SK-N-DZ (cell line): ENCODE measurements at regions not wholly inside any gene's neighbourhood (a gene's known extent, or its start where the extent isn't known, plus 50 kb on each side); places are given as distances from the start of the nearest gene placed in this dataset.

Source experiments
- DNase-seq: peaks from one replicate; pipeline ENCODE4 v3.0.0-alpha.2; 2015; ENCODE audit warnings: low spot score

GRCh38 chr7:32428546-32428945 is 61.6 kb downstream of the LSM5 start:
- no peak for DNase-seq

DNA sequence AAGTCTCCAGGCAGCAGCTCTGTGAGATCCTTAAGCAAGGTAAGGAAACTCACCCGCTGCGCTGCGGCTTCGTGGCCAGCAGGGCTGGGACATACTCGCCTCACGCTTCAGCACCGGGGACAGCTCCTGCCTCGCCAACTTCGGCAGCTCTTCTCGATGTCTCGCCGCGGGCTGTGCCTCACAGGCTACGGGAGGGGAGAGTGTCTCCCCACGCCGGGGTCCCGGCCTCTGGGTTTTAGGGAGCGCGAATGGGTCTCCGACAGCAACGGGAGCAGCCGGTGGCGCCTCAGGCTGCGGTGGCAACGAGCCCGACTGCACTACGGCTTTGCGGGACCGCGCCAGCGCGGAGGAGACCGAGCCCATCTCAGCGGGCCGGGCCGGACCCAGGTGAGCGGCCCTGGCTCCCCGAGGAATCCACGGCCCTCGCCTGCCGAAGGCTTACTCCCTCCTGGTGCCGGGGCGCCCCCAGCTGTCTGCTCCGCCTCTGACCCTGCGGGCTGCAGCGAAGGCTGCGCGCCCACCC is 62.4 kb downstream of the LSM5 start:
- peak; percentile 65 for DNase-seq

- no peak for DNase-seq
Observed at GRCh38 chr7:32416846-32417245, 73.3 kb downstream of the LSM5 start.

- no peak for DNase-seq
Observed at GRCh38 chr7:32415936-32416335, 74.2 kb downstream of the LSM5 start.

DNA sequence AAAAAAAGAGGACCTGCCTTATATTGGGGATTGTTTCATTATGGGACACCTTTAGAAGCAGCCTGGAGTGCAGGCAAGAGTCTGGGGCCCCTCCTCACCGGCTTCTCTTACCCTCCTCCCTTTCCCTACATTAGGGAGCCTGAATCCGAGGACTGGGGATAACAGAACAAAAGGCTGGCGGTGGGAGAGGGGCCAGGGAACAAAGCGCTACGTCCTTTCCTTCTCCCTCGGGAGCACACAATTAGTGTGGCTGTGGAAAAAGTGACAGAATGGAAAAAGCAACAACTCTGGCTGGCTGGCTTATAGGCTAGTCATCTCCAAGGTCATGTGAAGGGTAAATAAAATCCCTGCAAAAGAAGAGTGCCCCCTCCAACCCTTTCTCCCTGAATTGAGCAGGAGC is 74.7 kb downstream of the LSM5 start:
- no peak for DNase-seq

DNA sequence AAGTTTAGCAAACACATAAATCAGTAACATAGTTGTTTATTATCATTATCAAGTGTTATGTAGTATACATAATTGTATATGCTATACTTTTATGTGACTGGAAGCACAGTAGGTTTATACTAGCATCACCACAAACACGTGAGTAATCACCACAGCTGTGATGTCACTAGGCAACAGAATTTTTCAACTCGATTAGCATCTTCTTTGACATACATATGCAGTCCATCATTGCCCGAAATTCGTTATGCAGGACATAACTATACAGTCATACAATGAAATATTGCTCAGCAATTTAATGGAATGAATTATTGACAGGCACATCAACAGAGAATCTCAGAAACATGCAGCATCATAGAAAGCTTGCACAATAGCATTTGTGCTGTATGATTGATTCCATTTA is 77.7 kb downstream of the LSM5 start:
- no peak for DNase-seq

GRCh38 chr7:32410545-32410944 is 79.6 kb downstream of the LSM5 start:
- no peak for DNase-seq

- no peak for DNase-seq
Observed at GRCh38 chr7:32406386-32406785, 83.8 kb downstream of the LSM5 start.

- no peak for DNase-seq
Observed at GRCh38 chr7:32403463-32404229, 86.5 kb downstream of the LSM5 start.

GRCh38 chr7:32400676-32401075 is 89.5 kb downstream of the LSM5 start:
- DNase-seq, result no peak

DNA sequence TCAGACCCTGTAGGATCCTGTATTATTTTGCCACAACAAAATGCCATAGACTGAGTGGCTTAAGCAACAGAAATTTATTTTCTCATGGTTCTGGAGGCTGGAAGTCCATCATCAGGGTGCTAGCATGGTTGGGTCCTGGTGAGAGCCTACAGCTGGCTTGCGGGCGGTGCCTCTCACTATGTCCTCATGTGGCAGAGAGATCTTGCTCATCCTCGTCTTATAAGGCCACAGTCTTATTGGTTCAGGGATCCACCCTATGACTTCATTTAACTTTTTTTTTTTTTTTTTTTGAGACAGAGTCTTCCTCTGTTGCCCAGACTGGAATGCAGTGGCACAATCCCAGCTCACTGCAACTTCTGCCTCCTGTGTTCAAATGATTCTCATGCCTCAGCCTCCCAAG is 90.9 kb downstream of the LSM5 start:
- no peak for DNase-seq

- DNase-seq, result no peak
Observed at GRCh38 chr7:32395168-32395567, 95.0 kb downstream of the LSM5 start.

DNA sequence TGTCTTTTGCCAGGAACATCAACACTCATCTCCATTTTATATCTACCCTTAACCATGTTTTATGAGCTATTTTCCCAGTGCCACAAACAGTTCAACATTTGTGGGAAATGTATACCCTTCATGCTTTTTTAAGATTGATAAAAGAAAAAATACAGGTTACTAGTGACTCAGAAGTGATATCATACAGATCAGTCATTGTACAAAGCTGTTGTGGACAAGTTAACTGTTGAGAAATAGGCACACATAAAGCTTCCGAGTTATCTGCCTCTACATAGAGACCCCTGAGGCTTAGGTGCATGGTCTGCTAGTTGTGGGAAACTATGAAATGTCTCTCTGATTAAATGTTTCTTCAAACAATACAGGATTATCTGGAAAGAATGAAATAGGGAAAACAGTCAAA is 96.3 kb downstream of the LSM5 start:
- DNase-seq, result no peak

GRCh38 chr7:32390210-32390609 is 100.0 kb downstream of the LSM5 start:
- no peak for DNase-seq

DNA sequence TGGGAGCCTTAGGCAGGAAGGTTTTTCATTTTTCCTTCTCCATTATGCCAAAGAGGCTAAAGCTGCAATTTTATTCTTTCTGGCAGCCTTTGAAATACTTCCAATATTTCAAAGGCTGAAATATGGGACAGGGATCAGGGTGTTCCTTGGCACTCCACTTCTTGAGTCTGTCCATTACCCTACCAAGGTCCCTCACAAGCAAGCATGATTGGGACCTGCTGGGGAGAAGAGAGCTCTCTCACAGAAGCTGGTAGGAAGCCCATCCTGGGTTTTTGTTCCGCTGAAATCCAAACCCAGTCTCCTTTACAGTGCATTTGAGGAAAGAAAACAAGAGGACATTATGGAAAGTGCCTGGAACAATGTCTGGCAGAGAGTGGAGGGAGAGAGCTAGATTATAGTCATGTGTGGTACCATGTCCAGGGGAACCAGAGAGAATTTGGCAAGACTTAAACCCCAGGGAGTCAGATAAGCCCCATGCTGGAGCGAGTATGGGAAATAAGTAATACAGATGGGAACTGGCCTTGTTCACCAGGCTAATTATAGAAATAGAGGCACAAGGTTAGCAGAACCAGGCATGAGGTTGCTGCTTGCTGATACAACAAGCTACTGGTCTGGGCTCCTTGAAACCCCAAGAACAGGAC is 104.7 kb downstream of the LSM5 start:
- DNase-seq, result no peak

DNA sequence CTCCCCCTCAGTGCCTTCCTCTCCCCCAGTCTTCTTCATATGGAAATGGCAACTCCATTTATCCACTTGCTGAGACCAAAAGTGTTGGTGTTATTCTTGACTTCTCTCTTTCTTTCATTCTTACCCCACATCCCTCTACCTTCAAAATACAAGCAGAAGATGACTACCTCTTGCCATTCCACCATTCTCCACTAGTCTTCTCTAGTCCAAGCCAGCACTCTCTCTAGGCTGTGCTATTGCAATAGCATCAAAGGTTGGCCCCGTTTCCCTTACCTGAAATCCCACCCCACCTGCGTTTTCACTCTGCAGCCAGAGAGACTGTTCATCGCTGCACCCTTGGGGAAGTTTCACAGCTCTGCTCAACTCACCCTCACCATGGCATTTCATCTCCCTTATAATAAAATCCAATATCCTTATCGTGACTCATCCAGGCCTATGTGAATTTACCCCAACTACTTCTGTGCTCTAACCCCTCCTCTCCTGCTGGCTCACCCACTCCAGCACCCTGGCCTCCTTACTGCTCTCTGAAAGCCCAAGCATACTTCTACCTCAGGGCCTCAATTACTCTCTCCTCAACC is 109.1 kb downstream of the LSM5 start:
- DNase-seq, result no peak

DNA sequence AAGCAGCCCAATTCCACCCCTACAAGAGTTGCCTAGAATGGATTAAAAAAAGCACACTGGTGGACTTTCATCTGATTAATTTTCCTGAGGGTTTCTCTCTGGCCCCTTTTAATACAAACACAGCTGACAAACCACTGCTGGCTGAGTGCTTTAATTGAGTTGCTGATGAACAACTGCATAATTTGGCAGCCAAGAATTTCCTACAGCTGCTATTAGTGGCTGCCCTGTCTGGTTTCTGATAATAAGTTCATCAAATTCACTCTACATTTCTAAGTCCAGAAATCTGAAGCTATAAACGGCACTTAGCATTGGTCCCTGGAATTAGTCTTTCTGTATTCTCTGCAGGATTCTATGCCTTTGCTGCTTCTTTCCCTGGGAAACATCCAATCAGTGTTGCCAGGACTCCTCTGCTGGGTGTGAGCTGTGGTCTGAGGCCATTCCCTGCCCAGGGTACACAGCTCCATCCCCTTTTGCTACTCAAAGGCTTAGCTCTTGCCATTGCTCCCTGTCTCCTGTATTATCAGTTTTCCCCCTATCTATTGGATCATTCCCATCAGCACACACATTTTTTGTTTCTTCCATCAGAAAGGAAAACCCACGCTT is 110.6 kb downstream of the LSM5 start:
- no peak for DNase-seq

GRCh38 chr7:32378988-32379387 is 111.2 kb downstream of the LSM5 start:
- no peak for DNase-seq

DNA sequence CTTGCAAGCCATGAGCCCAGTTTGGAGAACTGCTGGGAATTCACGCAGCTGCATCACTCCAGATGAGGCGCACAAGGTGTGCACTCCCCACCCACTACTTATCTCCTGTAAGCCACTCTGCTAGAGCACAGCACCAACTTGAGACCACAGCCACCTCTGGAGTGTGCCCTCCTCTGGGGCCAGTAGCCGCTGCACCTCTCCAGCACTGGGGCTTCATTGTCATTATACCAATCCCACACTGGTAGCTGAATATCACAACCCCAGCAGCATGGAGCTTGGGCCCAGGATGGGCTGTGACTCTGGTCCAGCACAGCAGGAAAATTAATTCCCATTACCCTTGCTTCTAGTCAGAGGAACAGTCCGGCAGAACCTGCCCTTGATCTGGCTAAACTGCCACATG is 125.6 kb downstream of the LSM5 start:
- DNase-seq, result no peak

GRCh38 chr7:32360127-32360526 is 130.1 kb downstream of the LSM5 start:
- no peak for DNase-seq

GRCh38 chr7:32357535-32358277 is 132.5 kb downstream of the LSM5 start:
- no peak for DNase-seq
